DND-41 (cell line): ENCODE measurements at regions not wholly inside any gene's neighbourhood (a gene's known extent, or its start where the extent isn't known, plus 50 kb on each side); places are given as distances from the start of the nearest gene placed in this dataset.
A peak's percentile ranks its signal among the peaks of the same experiment; 100 is the strongest.

Source experiments
- ATAC-seq: fragments of 200-7000 bp; cut with Tn5 transposase; 3 replicates; pipeline ENCODE4 v1.9.1; 2021; ENCODE audit warnings: low read depth; ENCODE audit not compliant: insufficient read depth
- DNase-seq: peaks from one replicate; pipeline ENCODE4 v3.0.0-alpha.2; 2020
- H2AFZ ChIP-seq: 2 replicates; pipeline ENCODE4 v1.6.0; 2012; ENCODE audit warnings: low read depth, low read length
- H3K27ac ChIP-seq: 2 replicates; pipeline ENCODE4 v1.5.1; 2012; ENCODE audit warnings: low read length, inconsistent platforms
- H3K27me3 ChIP-seq: fragments of 200-600 bp; sonication (generic); 2 replicates; pipeline ENCODE4 v1.6.0; 2012; ENCODE audit warnings: low read length, mild to moderate bottlenecking, inconsistent platforms; ENCODE audit not compliant: insufficient read depth, poor library complexity
- H3K36me3 ChIP-seq: 2 replicates; pipeline ENCODE4 v1.5.1; 2012; ENCODE audit warnings: low read length, inconsistent platforms; ENCODE audit not compliant: insufficient read depth
- H3K4me1 ChIP-seq: 2 replicates; pipeline ENCODE4 v1.5.1; 2012; ENCODE audit warnings: mild to moderate bottlenecking, low read length; ENCODE audit not compliant: insufficient read depth
- H3K4me2 ChIP-seq: 2 replicates; pipeline ENCODE4 v1.6.0; 2012; ENCODE audit warnings: mild to moderate bottlenecking, moderate library complexity, low read length, inconsistent platforms; ENCODE audit not compliant: insufficient read depth
- H3K4me3 ChIP-seq, 2 experiments: fragments of 200-600 bp in 1 of 2; shearing (Covaris generic) in 1 of 2; 2 replicates each; pipeline ENCODE4 v1.5.1; 2012 to 2016; ENCODE audit warnings: inconsistent platforms in 2 of 2, low read length in 2 of 2, mild to moderate bottlenecking in 2 of 2, low read depth in 1 of 2, moderate library complexity in 1 of 2
- H3K79me2 ChIP-seq: 2 replicates; pipeline ENCODE4 v1.6.0; 2012; ENCODE audit warnings: low read length, inconsistent platforms; ENCODE audit not compliant: insufficient read depth
- H3K9ac ChIP-seq: 2 replicates; pipeline ENCODE4 v1.6.0; 2012; ENCODE audit warnings: low read depth, mild to moderate bottlenecking, inconsistent platforms, low read length, moderate library complexity
- H3K9me3 ChIP-seq: 2 replicates; pipeline ENCODE4 v1.5.1; 2012; ENCODE audit warnings: low read length, moderate library complexity, mild to moderate bottlenecking, inconsistent platforms; ENCODE audit not compliant: insufficient read depth, severe bottlenecking
- H4K20me1 ChIP-seq: 2 replicates; pipeline ENCODE4 v1.6.0; 2012; ENCODE audit warnings: low read length; ENCODE audit not compliant: insufficient read depth
- EZH2 ChIP-seq: IDR thresholded peaks from 3 replicates; pipeline ENCODE4 v1.6.1; 2012; ENCODE audit warnings: borderline replicate concordance, low read depth, mild to moderate bottlenecking, moderate library complexity, low read length, inconsistent platforms; ENCODE audit not compliant: severe bottlenecking
- TF ChIP-seq, protein P1 (sequence below): IDR thresholded peaks from 2 replicates; pipeline ENCODE4 v1.5.1; 2012; ENCODE audit warnings: borderline replicate concordance, low read length, moderate library complexity, mild to moderate bottlenecking; ENCODE audit not compliant: poor library complexity, severe bottlenecking; ENCODE audit errors: extremely low read depth

DNA sequence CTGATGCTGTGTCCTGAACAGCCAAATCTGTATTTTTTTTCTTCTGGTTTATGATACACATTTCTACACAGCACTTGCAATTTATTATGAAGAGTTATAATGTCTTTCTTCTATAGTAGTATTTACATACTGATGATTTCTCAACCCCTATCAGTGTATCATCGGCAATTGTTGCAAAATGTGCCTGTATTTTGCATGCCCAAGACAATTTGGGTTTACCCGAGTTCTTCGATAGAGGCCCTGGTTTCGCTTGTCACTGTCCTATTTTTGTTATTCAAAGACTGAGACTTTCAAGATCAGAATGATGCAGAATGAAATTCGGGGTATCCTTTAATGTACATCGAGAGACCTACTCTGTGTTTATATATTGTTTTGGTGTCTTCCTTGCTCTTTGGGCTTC, 184.5 kb upstream of the PRSS58 start:
- H3K9ac ChIP-seq: peak overlapping the region; percentile 29; the same call in 1 of the 2 replicates

DNA sequence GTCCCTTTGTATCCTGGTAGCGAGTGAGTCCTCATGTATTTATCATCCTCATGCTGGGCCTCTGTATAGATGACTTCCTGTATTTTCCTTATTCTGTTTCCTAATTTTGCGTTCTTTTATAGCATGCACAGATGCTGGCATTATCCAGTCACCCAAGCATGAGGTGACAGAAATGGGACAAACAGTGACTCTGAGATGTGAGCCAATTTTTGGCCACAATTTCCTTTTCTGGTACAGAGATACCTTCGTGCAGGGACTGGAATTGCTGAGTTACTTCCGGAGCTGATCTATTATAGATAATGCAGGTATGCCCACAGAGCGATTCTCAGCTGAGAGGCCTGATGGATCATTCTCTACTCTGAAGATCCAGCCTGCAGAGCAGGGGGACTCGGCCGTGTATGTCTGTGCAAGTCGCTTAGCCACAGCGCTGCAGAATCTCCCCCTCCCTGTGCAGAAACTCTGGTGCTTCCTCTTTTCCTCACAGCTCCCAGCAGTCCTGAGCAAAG, 183.1 kb upstream of the PRSS58 start:
- H3K4me3 ChIP-seq: no peak overlapping the region
- no peak overlapping the region for H2AFZ ChIP-seq
- H3K79me2 ChIP-seq: peaks cover 9% of the 10 kb centered on the region; the same call in 1 of the 2 replicates
- no peaks in the 10 kb centered on the region for H3K27me3 ChIP-seq
- peak overlapping the region; percentile 97 for H3K27ac ChIP-seq
- ATAC-seq: peak; percentile 70
- no peaks in the 10 kb centered on the region for H3K9me3 ChIP-seq
- H4K20me1 ChIP-seq: no peaks in the 10 kb centered on the region
- H3K4me2 ChIP-seq: peak overlapping the region; percentile 6
- H3K9ac ChIP-seq: peak overlapping the region; percentile 29
- no peaks in the 10 kb centered on the region for H3K36me3 ChIP-seq
- TF ChIP-seq, protein P1, sequence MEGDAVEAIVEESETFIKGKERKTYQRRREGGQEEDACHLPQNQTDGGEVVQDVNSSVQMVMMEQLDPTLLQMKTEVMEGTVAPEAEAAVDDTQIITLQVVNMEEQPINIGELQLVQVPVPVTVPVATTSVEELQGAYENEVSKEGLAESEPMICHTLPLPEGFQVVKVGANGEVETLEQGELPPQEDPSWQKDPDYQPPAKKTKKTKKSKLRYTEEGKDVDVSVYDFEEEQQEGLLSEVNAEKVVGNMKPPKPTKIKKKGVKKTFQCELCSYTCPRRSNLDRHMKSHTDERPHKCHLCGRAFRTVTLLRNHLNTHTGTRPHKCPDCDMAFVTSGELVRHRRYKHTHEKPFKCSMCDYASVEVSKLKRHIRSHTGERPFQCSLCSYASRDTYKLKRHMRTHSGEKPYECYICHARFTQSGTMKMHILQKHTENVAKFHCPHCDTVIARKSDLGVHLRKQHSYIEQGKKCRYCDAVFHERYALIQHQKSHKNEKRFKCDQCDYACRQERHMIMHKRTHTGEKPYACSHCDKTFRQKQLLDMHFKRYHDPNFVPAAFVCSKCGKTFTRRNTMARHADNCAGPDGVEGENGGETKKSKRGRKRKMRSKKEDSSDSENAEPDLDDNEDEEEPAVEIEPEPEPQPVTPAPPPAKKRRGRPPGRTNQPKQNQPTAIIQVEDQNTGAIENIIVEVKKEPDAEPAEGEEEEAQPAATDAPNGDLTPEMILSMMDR: no peak
- no peak for TF ChIP-seq EZH2
- DNase-seq: peak; percentile 58
- H3K4me1 ChIP-seq: peaks cover 100% of the 10 kb centered on the region

More for the DNA sequence above, 184.5 kb upstream of the PRSS58 start:
- H3K4me3 ChIP-seq: no peak overlapping the region
- ATAC-seq: no peak
- no peaks in the 10 kb centered on the region for H4K20me1 ChIP-seq
- H3K27ac ChIP-seq: peak overlapping the region; percentile 92
- TF ChIP-seq, protein P1: no peak
- no peak for TF ChIP-seq EZH2
- no peak overlapping the region for H3K4me2 ChIP-seq
- no peaks in the 10 kb centered on the region for H3K27me3 ChIP-seq
- no peak for DNase-seq
- H3K4me1 ChIP-seq: peaks cover 91% of the 10 kb centered on the region
- no peaks in the 10 kb centered on the region for H3K36me3 ChIP-seq
- H2AFZ ChIP-seq: no peak overlapping the region
- no peaks in the 10 kb centered on the region for H3K9me3 ChIP-seq
- H3K79me2 ChIP-seq: peaks cover 2% of the 10 kb centered on the region; the same call in 1 of the 2 replicates

DNA sequence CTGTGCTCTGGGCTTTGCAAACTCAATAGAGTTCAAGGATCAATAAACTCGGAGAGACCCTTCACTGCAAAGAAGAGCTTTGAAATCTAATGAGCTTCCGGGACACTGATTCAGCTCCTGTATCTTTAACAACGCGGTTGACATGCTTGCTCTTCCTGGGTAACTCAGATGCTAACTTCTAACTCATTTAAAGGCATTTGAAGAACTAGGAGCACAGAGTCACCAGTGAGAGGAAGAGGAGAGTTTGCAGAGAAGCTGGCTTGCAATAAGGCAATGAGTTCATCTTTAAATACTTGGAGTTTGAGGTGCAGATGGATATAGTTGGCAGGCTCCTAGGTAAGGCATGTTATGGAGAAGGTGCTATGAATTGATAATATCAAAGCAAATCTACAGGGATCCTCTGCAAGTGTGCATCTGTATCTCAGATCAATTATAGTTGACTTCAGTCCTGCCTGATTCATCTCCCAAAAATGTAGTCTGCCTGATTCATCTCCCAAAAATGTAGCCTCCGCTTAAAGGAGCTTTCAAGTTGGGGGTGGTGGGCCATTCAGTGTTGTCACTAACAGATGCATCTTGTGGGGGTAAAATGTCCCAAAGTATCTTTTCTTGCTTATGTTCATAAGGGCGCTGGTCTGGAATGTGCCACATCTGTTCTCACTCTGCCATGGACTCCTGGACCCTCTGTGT, 182.5 kb upstream of the PRSS58 start:
- Histone ChIP-seq H3K27ac (peak overlapping the region; percentile 97), H3K4me1 (peaks cover 100% of the 10 kb centered on the region), H3K9ac (peak overlapping the region; percentile 29), H3K4me2 (peak overlapping the region; percentile 27; the same call in 1 of the 2 replicates), H3K4me3 (no peak overlapping the region), H4K20me1 (no peaks in the 10 kb centered on the region), H2AFZ (no peak overlapping the region), H3K27me3 (no peaks in the 10 kb centered on the region), H3K9me3 (no peaks in the 10 kb centered on the region), H3K36me3 (no peaks in the 10 kb centered on the region), H3K79me2 (peaks cover 11% of the 10 kb centered on the region; the same call in 1 of the 2 replicates)
- TF ChIP-seq, protein P1: no peak
- TF ChIP-seq EZH2: no peak
- DNase-seq (no peak), ATAC-seq (no peak)
